Chondrocyte (in vitro differentiated cells): ENCODE measurements at regions not wholly inside any gene's neighbourhood (a gene's known extent, or its start where the extent isn't known, plus 50 kb on each side); places are given as distances from the start of the nearest gene placed in this dataset.

Source experiments
- DNase-seq: peaks from one replicate; pipeline ENCODE4 v3.0.0; 2021; ENCODE audit warnings: mixed read lengths, low spot score
- H3K27ac Mint-ChIP-seq: one replicate; pipeline ENCODE4 v1.8.0; 2021; ENCODE audit warnings: mild to moderate bottlenecking, moderate library complexity, mixed read lengths; ENCODE audit not compliant: unreplicated experiment
- H3K27me3 Mint-ChIP-seq: 2 replicates; pipeline ENCODE4 v1.8.0; 2021; ENCODE audit warnings: low read depth, mixed read lengths
- H3K36me3 Mint-ChIP-seq: 2 replicates; pipeline ENCODE4 v1.8.0; 2021; ENCODE audit warnings: low read depth, mixed read lengths
- H3K4me1 Mint-ChIP-seq: 2 replicates; pipeline ENCODE4 v1.8.0; 2021; ENCODE audit warnings: low read depth, mild to moderate bottlenecking, mixed read lengths
- H3K4me3 Mint-ChIP-seq: one replicate; pipeline ENCODE4 v1.8.0; 2021; ENCODE audit warnings: mild to moderate bottlenecking, moderate library complexity, mixed read lengths; ENCODE audit not compliant: unreplicated experiment
- H3K9me3 Mint-ChIP-seq: 2 replicates; pipeline ENCODE4 v1.8.0; 2021; ENCODE audit warnings: low read depth, mixed read lengths
- TF ChIP-seq, protein P1 (sequence below): fragments of 200-600 bp; sonication (generic); IDR thresholded peaks from 2 replicates; pipeline ENCODE4 v1.5.0; 2021; ENCODE audit warnings: antibody characterized with exemption, mild to moderate bottlenecking, moderate library complexity

GRCh38 chr17:31754239-31754945 lies 104.7 kb downstream of the COPRS start:
- H3K27me3 Mint-ChIP-seq = no peaks in the 10 kb centered on the region
- H3K4me3 Mint-ChIP-seq = no peak overlapping the region
- no peaks in the 10 kb centered on the region for H3K4me1 Mint-ChIP-seq
- no peak overlapping the region for H3K27ac Mint-ChIP-seq
- no peaks in the 10 kb centered on the region for H3K9me3 Mint-ChIP-seq
- H3K36me3 Mint-ChIP-seq = no peaks in the 10 kb centered on the region
- TF ChIP-seq, protein P1, sequence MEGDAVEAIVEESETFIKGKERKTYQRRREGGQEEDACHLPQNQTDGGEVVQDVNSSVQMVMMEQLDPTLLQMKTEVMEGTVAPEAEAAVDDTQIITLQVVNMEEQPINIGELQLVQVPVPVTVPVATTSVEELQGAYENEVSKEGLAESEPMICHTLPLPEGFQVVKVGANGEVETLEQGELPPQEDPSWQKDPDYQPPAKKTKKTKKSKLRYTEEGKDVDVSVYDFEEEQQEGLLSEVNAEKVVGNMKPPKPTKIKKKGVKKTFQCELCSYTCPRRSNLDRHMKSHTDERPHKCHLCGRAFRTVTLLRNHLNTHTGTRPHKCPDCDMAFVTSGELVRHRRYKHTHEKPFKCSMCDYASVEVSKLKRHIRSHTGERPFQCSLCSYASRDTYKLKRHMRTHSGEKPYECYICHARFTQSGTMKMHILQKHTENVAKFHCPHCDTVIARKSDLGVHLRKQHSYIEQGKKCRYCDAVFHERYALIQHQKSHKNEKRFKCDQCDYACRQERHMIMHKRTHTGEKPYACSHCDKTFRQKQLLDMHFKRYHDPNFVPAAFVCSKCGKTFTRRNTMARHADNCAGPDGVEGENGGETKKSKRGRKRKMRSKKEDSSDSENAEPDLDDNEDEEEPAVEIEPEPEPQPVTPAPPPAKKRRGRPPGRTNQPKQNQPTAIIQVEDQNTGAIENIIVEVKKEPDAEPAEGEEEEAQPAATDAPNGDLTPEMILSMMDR = no peak
- DNase-seq = no peak

GRCh38 chr17:31753011-31753410 lies 106.0 kb downstream of the COPRS start:
- Mint-ChIP-seq H3K4me1 (no peaks in the 10 kb centered on the region), H3K27ac (no peak overlapping the region), H3K36me3 (no peaks in the 10 kb centered on the region), H3K4me3 (no peak overlapping the region), H3K27me3 (no peaks in the 10 kb centered on the region), H3K9me3 (no peaks in the 10 kb centered on the region)
- DNase-seq = no peak
- TF ChIP-seq, protein P1 = no peak

- Mint-ChIP-seq H3K27ac (no peak overlapping the region), H3K4me1 (no peaks in the 10 kb centered on the region), H3K27me3 (no peaks in the 10 kb centered on the region), H3K4me3 (no peak overlapping the region), H3K36me3 (no peaks in the 10 kb centered on the region), H3K9me3 (no peaks in the 10 kb centered on the region)
- DNase-seq = no peak
- TF ChIP-seq, protein P1 = no peak
These were observed 106.5 kb downstream of the COPRS start for GRCh38 chr17:31752584-31752983.

DNA sequence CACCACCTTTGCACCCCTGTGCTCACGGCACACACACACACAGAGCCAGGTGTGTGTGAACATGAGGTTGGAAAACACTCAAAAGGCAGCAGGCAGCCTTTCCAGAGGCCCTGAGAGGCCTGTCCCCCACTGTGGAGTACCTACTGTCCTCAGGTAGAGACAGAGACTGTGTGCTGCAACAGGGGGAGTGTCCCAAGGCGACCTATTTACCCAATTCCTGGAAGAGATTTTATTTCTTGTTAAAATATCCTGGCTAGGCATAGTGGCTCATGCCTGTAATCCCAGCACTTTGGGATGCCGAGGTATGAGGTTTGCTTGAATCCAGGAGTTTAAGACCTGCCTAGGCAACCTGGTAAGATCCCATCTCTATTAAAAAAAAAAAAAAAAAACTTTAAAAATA lies 108.5 kb downstream of the COPRS start:
- Mint-ChIP-seq H3K4me1 (peaks cover 7% of the 10 kb centered on the region), H3K27me3 (no peaks in the 10 kb centered on the region)

GRCh38 chr17:31748881-31749280 lies 110.2 kb downstream of the COPRS start:
- Mint-ChIP-seq H3K4me1 (peaks cover 24% of the 10 kb centered on the region), H3K9me3 (no peaks in the 10 kb centered on the region), H3K4me3 (no peak overlapping the region), H3K36me3 (no peaks in the 10 kb centered on the region), H3K27me3 (no peaks in the 10 kb centered on the region), H3K27ac (no peak overlapping the region)
- TF ChIP-seq, protein P1 = no peak
- no peak for DNase-seq

More for the DNA sequence above, 108.5 kb downstream of the COPRS start:
- Mint-ChIP-seq H3K27ac (no peak overlapping the region), H3K36me3 (no peaks in the 10 kb centered on the region), H3K4me3 (no peak overlapping the region), H3K9me3 (no peaks in the 10 kb centered on the region)
- TF ChIP-seq, protein P1 = no peak
- no peak for DNase-seq
